WERI-Rb-1 (cell line): ENCODE measurements at regions not wholly inside any gene's neighbourhood (a gene's known extent, or its start where the extent isn't known, plus 50 kb on each side); places are given as distances from the start of the nearest gene placed in this dataset.

ENCODE experiments used
- DNase-seq: peaks from one replicate; pipeline ENCODE4 v3.0.0-alpha.2; 2020
- H3K27ac ChIP-seq: fragments of 250-450 bp; sonication (Bioruptor Pico); 2 replicates; pipeline ENCODE4 v1.5.1; 2020; ENCODE audit warnings: mild to moderate bottlenecking, moderate library complexity
- H3K27me3 ChIP-seq: fragments of 250-450 bp; sonication (Bioruptor Pico); 2 replicates; pipeline ENCODE4 v1.5.1; 2021; ENCODE audit warnings: mild to moderate bottlenecking, low read depth, moderate library complexity; ENCODE audit not compliant: insufficient read depth, severe bottlenecking
- H3K36me3 ChIP-seq: fragments of 250-450 bp; sonication (Bioruptor Pico); 2 replicates; pipeline ENCODE4 v1.5.1; 2020; ENCODE audit warnings: mild to moderate bottlenecking, moderate library complexity
- H3K4me3 ChIP-seq: 2 replicates; pipeline ENCODE4 v1.5.1; 2011; ENCODE audit warnings: low read depth, mild to moderate bottlenecking, control low read depth, low read length
- H3K9me3 ChIP-seq: fragments of 250-450 bp; sonication (Bioruptor Pico); 2 replicates; pipeline ENCODE4 v1.5.1; 2021; ENCODE audit warnings: mild to moderate bottlenecking, moderate library complexity; ENCODE audit not compliant: severe bottlenecking
- TF ChIP-seq, protein P1 (sequence below): IDR thresholded peaks from 2 replicates; pipeline ENCODE4 v1.5.1; 2011; ENCODE audit warnings: low read depth, mild to moderate bottlenecking, control low read depth, inconsistent platforms, low read length

DNA sequence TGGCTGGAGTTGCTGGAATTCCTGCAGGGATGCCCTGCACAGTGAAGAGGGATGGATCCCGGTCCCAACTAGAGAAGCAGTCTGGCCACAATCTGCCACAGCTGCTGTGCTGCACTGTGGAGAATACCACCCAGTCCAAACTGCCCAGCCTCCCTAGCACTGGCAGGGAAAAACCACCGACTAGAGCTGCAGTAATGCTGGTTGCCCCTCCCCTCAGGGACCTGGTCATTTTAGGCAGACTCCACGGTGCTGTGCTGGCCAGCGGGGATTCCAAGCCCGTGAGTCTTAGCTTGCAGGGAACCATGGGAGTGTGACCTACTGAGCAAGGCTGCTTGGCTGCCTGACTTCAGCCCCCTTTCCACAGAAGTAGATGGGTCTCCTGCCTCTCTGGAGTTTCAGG, 478.0 kb upstream of the ATP11B start:
- peaks cover 24% of the 10 kb centered on the region for H3K27me3 ChIP-seq
- TF ChIP-seq, protein P1, sequence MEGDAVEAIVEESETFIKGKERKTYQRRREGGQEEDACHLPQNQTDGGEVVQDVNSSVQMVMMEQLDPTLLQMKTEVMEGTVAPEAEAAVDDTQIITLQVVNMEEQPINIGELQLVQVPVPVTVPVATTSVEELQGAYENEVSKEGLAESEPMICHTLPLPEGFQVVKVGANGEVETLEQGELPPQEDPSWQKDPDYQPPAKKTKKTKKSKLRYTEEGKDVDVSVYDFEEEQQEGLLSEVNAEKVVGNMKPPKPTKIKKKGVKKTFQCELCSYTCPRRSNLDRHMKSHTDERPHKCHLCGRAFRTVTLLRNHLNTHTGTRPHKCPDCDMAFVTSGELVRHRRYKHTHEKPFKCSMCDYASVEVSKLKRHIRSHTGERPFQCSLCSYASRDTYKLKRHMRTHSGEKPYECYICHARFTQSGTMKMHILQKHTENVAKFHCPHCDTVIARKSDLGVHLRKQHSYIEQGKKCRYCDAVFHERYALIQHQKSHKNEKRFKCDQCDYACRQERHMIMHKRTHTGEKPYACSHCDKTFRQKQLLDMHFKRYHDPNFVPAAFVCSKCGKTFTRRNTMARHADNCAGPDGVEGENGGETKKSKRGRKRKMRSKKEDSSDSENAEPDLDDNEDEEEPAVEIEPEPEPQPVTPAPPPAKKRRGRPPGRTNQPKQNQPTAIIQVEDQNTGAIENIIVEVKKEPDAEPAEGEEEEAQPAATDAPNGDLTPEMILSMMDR, result no peak
- no peak overlapping the region for H3K27ac ChIP-seq
- peaks cover 2% of the 10 kb centered on the region for H3K9me3 ChIP-seq
- H3K4me3 ChIP-seq, result no peak overlapping the region
- H3K36me3 ChIP-seq, result no peaks in the 10 kb centered on the region
- DNase-seq, result no peak

- H3K27me3 ChIP-seq, result peaks cover 64% of the 10 kb centered on the region
- no peak for DNase-seq
- no peak overlapping the region for H3K27ac ChIP-seq
- H3K36me3 ChIP-seq, result no peaks in the 10 kb centered on the region
- peaks cover 2% of the 10 kb centered on the region for H3K9me3 ChIP-seq
- TF ChIP-seq, protein P1, result no peak
- H3K4me3 ChIP-seq, result no peak overlapping the region
These were observed 470.1 kb upstream of the ATP11B start for GRCh38 chr3:182323126-182323700.

GRCh38 chr3:182323898-182324297, 469.4 kb upstream of the ATP11B start:
- no peak for DNase-seq
- Histone ChIP-seq H3K9me3 (peaks cover 2% of the 10 kb centered on the region), H3K27ac (no peak overlapping the region), H3K4me3 (no peak overlapping the region), H3K27me3 (peaks cover 70% of the 10 kb centered on the region), H3K36me3 (no peaks in the 10 kb centered on the region)
- TF ChIP-seq, protein P1, result no peak

DNA sequence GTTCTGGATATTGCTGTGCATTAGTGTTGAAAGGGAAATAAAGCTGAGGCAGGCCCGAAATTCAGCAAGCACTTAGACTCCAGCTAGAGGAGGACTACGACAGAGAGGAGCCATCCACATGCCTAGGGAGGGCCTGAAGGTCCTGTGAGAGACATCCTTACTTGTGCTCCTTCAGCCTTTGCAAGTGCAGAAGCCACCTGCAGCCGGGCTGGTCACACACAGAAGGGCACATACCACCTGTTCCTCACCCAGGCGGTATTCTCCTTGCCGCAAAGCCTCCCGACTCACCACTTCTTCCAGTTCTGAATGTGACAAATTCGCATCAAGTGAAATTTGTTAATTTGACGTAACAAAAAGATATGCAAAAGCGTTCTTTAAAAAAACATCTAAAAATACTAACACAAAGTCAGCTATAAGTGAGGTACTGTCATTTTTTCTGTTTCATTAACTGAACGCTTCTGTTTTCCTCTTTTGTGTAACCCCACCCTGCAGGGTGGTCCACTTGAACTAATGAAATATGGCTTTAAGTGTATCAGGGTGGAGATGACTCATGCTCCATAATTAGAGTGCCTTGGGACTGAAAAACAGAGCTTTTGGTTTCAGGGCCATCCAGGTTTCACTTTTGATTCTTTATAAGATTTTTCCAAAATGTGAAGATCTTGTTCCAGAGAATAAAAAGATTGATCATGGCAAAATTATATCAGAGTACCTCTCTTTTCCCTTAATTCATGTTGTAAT, 467.9 kb upstream of the ATP11B start:
- no peak overlapping the region for H3K4me3 ChIP-seq
- no peak for DNase-seq
- no peak overlapping the region for H3K27ac ChIP-seq

GRCh38 chr3:182327196-182327681, 466.1 kb upstream of the ATP11B start:
- H3K27ac ChIP-seq, result no peak overlapping the region

More for the DNA sequence above, 467.9 kb upstream of the ATP11B start:
- TF ChIP-seq, protein P1, result no peak
- Histone ChIP-seq H3K9me3 (no peaks in the 10 kb centered on the region), H3K36me3 (no peaks in the 10 kb centered on the region), H3K27me3 (peaks cover 79% of the 10 kb centered on the region)

More at GRCh38 chr3:182327196-182327681, 466.1 kb upstream of the ATP11B start:
- Histone ChIP-seq H3K36me3 (no peaks in the 10 kb centered on the region), H3K4me3 (no peak overlapping the region), H3K9me3 (no peaks in the 10 kb centered on the region), H3K27me3 (peaks cover 85% of the 10 kb centered on the region)
- no peak for DNase-seq
- TF ChIP-seq, protein P1, result no peak
